Neural progenitor cell (in vitro differentiated cells): ENCODE measurements at regions not wholly inside any gene's neighbourhood (a gene's known extent, or its start where the extent isn't known, plus 50 kb on each side); places are given as distances from the start of the nearest gene placed in this dataset.

ENCODE experiments used
- DNase-seq: peaks from one replicate; pipeline ENCODE4 v3.0.0-alpha.2; 2016; ENCODE audit warnings: low spot score
- H2AFZ ChIP-seq: fragments of 200-600 bp; sonication (generic); replicated peaks from 2 replicates; pipeline ENCODE4 v1.6.1; 2016; ENCODE audit warnings: antibody characterized with exemption
- H3F3A ChIP-seq: fragments of 200-600 bp; sonication (generic); 2 replicates; pipeline ENCODE4 v1.6.1; 2016; ENCODE audit warnings: antibody characterized with exemption, low read depth
- H3K27ac ChIP-seq: fragments of 200-600 bp; sonication (generic); 2 replicates; pipeline ENCODE4 v1.5.1; 2016; ENCODE audit warnings: mild to moderate bottlenecking
- H3K27me3 ChIP-seq: fragments of 200-600 bp; sonication (generic); 2 replicates; pipeline ENCODE4 v1.6.1; 2016; ENCODE audit warnings: mild to moderate bottlenecking, moderate library complexity
- H3K36me3 ChIP-seq: fragments of 200-600 bp; sonication (generic); 2 replicates; pipeline ENCODE4 v1.5.1; 2016
- H3K4me1 ChIP-seq: fragments of 200-600 bp; sonication (generic); 2 replicates; pipeline ENCODE4 v1.6.1; 2016; ENCODE audit warnings: mixed run types
- H3K4me2 ChIP-seq: fragments of 200-600 bp; sonication (generic); 2 replicates; pipeline ENCODE4 v1.6.1; 2016
- H3K4me3 ChIP-seq: fragments of 200-600 bp; sonication (generic); 2 replicates; pipeline ENCODE4 v1.5.1; 2016
- H3K79me2 ChIP-seq: fragments of 200-600 bp; sonication (generic); 2 replicates; pipeline ENCODE4 v1.6.1; 2016; ENCODE audit warnings: low read depth
- H3K9ac ChIP-seq: fragments of 200-600 bp; sonication (generic); 2 replicates; pipeline ENCODE4 v1.6.1; 2016
- H3K9me3 ChIP-seq: fragments of 200-600 bp; sonication (generic); 2 replicates; pipeline ENCODE4 v1.5.1; 2016; ENCODE audit warnings: low read depth
- H4K20me1 ChIP-seq: fragments of 200-600 bp; sonication (generic); 2 replicates; pipeline ENCODE4 v1.6.1; 2016; ENCODE audit warnings: low read depth
- H3K27ac Mint-ChIP-seq: 3 replicates; pipeline ENCODE4 v1.8.0; 2021; ENCODE audit warnings: mixed read lengths
- H3K27me3 Mint-ChIP-seq: 2 replicates; pipeline ENCODE4 v1.8.0; 2022; ENCODE audit warnings: low read depth, mild to moderate bottlenecking, inconsistent platforms, moderate library complexity, mixed read lengths; ENCODE audit not compliant: insufficient read depth
- H3K36me3 Mint-ChIP-seq: 3 replicates; pipeline ENCODE4 v1.8.0; 2021; ENCODE audit warnings: mixed read lengths
- H3K4me1 Mint-ChIP-seq: 3 replicates; pipeline ENCODE4 v1.8.0; 2021; ENCODE audit warnings: mixed read lengths
- H3K4me3 Mint-ChIP-seq: 3 replicates; pipeline ENCODE4 v1.8.0; 2021; ENCODE audit warnings: mild to moderate bottlenecking, moderate library complexity, mixed read lengths
- H3K9me3 Mint-ChIP-seq: 3 replicates; pipeline ENCODE4 v1.8.0; 2020; ENCODE audit warnings: mixed read lengths
- EZH2 ChIP-seq: fragments of 200-600 bp; sonication (generic); IDR thresholded peaks from 2 replicates; pipeline ENCODE4 v1.6.1; 2017; ENCODE audit warnings: antibody characterized with exemption, mild to moderate bottlenecking, moderate library complexity
- EZH2phosphoT487 ChIP-seq: fragments of 200-600 bp; sonication (generic); IDR thresholded peaks from 2 replicates; pipeline ENCODE4 v1.6.1; 2017; ENCODE audit warnings: antibody characterized with exemption
- TF ChIP-seq, protein P1 (sequence below): fragments of 200-600 bp; sonication (generic); IDR thresholded peaks from 2 replicates; pipeline ENCODE4 v1.5.1; 2017; ENCODE audit warnings: antibody characterized with exemption, mild to moderate bottlenecking

- Histone ChIP-seq H4K20me1 (peaks cover 85% of the 10 kb centered on the region), H3K9ac (no peak overlapping the region), H3K27ac (no peak overlapping the region), H3K4me1 (peaks cover 17% of the 10 kb centered on the region), H3K4me3 (no peak overlapping the region), H3K27me3 (peaks cover 100% of the 10 kb centered on the region), H3K9me3 (no peaks in the 10 kb centered on the region), H3K36me3 (no peaks in the 10 kb centered on the region), H3K79me2 (no peaks in the 10 kb centered on the region), H2AFZ (no peak overlapping the region), H3F3A (peaks cover 52% of the 10 kb centered on the region), H3K4me2 (peak overlapping the region; percentile 13)
- TF ChIP-seq EZH2 (peak; percentile 44), EZH2phosphoT487 (no peak)
- TF ChIP-seq, protein P1, sequence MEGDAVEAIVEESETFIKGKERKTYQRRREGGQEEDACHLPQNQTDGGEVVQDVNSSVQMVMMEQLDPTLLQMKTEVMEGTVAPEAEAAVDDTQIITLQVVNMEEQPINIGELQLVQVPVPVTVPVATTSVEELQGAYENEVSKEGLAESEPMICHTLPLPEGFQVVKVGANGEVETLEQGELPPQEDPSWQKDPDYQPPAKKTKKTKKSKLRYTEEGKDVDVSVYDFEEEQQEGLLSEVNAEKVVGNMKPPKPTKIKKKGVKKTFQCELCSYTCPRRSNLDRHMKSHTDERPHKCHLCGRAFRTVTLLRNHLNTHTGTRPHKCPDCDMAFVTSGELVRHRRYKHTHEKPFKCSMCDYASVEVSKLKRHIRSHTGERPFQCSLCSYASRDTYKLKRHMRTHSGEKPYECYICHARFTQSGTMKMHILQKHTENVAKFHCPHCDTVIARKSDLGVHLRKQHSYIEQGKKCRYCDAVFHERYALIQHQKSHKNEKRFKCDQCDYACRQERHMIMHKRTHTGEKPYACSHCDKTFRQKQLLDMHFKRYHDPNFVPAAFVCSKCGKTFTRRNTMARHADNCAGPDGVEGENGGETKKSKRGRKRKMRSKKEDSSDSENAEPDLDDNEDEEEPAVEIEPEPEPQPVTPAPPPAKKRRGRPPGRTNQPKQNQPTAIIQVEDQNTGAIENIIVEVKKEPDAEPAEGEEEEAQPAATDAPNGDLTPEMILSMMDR: no peak
- Mint-ChIP-seq H3K36me3 (no peaks in the 10 kb centered on the region), H3K9me3 (no peaks in the 10 kb centered on the region), H3K27me3 (peaks cover 14% of the 10 kb centered on the region), H3K4me1 (peaks cover 70% of the 10 kb centered on the region), H3K27ac (peak overlapping the region; percentile 55), H3K4me3 (peak overlapping the region; percentile 89)
- DNase-seq: peak; percentile 49
Measured at GRCh38 chr5:88666761-88667495, 216.1 kb downstream of the MEF2C start.

DNA sequence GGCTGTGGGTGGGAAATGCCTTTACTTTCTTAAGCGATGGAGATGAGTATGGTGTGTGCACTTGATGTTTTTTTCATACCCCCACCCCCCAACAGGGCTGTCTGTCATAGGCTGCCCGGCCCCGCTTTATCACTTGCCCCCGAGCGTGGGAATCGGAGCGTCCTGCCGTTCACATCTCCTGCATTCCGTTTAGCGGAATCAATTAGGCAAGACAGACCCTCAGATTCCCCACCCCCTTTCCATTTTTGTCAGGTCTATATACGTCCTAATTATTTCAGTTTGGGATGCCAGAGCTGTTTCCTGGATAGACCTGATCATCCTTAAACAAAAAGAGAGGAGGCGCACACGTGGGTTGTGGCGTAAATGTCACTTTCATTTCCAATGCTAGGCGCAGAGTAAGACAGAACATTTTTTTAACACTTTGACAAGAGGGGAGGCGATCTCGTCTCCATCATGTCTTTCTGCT, 217.2 kb downstream of the MEF2C start:
- Histone ChIP-seq H3K4me2 (no peak overlapping the region), H3K79me2 (no peaks in the 10 kb centered on the region), H3K9me3 (no peaks in the 10 kb centered on the region), H2AFZ (no peak overlapping the region), H3K4me3 (no peak overlapping the region), H3K27me3 (peaks cover 97% of the 10 kb centered on the region), H3F3A (peaks cover 54% of the 10 kb centered on the region), H4K20me1 (peaks cover 82% of the 10 kb centered on the region), H3K9ac (no peak overlapping the region), H3K27ac (no peak overlapping the region), H3K4me1 (peaks cover 25% of the 10 kb centered on the region), H3K36me3 (no peaks in the 10 kb centered on the region)
- peaks cover 75% of the 10 kb centered on the region for H3K4me1 Mint-ChIP-seq
- peak overlapping the region; percentile 55 for H3K27ac Mint-ChIP-seq
- no peaks in the 10 kb centered on the region for H3K9me3 Mint-ChIP-seq
- TF ChIP-seq EZH2: peak; percentile 18
- no peak for TF ChIP-seq EZH2phosphoT487
- TF ChIP-seq, protein P1: no peak
- H3K36me3 Mint-ChIP-seq: no peaks in the 10 kb centered on the region
- peak; percentile 70 for DNase-seq
- peaks cover 14% of the 10 kb centered on the region for H3K27me3 Mint-ChIP-seq
- peak overlapping the region; percentile 89 for H3K4me3 Mint-ChIP-seq

- Histone ChIP-seq H3F3A (peaks cover 65% of the 10 kb centered on the region), H3K4me3 (no peak overlapping the region), H3K79me2 (no peaks in the 10 kb centered on the region), H4K20me1 (peaks cover 82% of the 10 kb centered on the region), H3K27ac (no peak overlapping the region), H3K4me1 (peaks cover 30% of the 10 kb centered on the region), H3K4me2 (no peak overlapping the region), H2AFZ (no peak overlapping the region), H3K9ac (no peak overlapping the region), H3K9me3 (no peaks in the 10 kb centered on the region), H3K36me3 (no peaks in the 10 kb centered on the region), H3K27me3 (peaks cover 97% of the 10 kb centered on the region)
- Mint-ChIP-seq H3K4me1 (peaks cover 74% of the 10 kb centered on the region), H3K27me3 (peaks cover 13% of the 10 kb centered on the region), H3K9me3 (no peaks in the 10 kb centered on the region), H3K27ac (peak overlapping the region; percentile 74), H3K36me3 (no peaks in the 10 kb centered on the region), H3K4me3 (peak overlapping the region; percentile 89)
- DNase-seq: peak; percentile 39
- TF ChIP-seq EZH2: no peak
- TF ChIP-seq, protein P1: no peak
- peak; percentile 68 for TF ChIP-seq EZH2phosphoT487
Measured at GRCh38 chr5:88664645-88665044, 218.3 kb downstream of the MEF2C start.
